OCI-LY1 (cell line): ENCODE measurements at regions not wholly inside any gene's neighbourhood (a gene's known extent, or its start where the extent isn't known, plus 50 kb on each side); places are given as distances from the start of the nearest gene placed in this dataset.

Experiments
- CTCF ChIP-seq: fragments of 200-600 bp; sonication (generic), shearing (Covaris generic); IDR thresholded peaks from 2 replicates; pipeline ENCODE4 v1.5.1; 2017; ENCODE audit warnings: mild to moderate bottlenecking, antibody characterized with exemption, low read length, moderate library complexity, mixed read lengths
- EZH2 ChIP-seq: fragments of 200-600 bp; sonication (generic), shearing (Covaris generic); IDR thresholded peaks from 2 replicates; pipeline ENCODE4 v1.8.0; 2017; ENCODE audit warnings: borderline replicate concordance, mixed run types, mild to moderate bottlenecking, antibody characterized with exemption, low read length, moderate library complexity, mixed read lengths

GRCh38 chr11:36885154-36885553 lies 287.1 kb upstream of the RAG2 start:
- no peak for TF ChIP-seq CTCF
- TF ChIP-seq EZH2 = no peak
